GM19239 (cell line): ENCODE measurements at regions not wholly inside any gene's neighbourhood (a gene's known extent, or its start where the extent isn't known, plus 50 kb on each side); places are given as distances from the start of the nearest gene placed in this dataset.

Source experiments
- DNase-seq: peaks from one replicate; pipeline ENCODE4 v3.0.0; 2011; ENCODE audit warnings: low spot score; ENCODE audit not compliant: insufficient read length
- FAIRE-seq: peaks from 2 replicates; lab custom pipeline; 2011; peaks lifted over from hg19 to GRCh38; lab: Jason Lieb, UNC

- no peak for FAIRE-seq
- no peak for DNase-seq
Observed at GRCh38 chr4:114161809-114162208, 182.4 kb upstream of the ARSJ start.

- no peak for FAIRE-seq
- no peak for DNase-seq
Observed at GRCh38 chr4:114163051-114163450, 183.6 kb upstream of the ARSJ start.

GRCh38 chr4:114173968-114174367, 194.5 kb upstream of the ARSJ start:
- DNase-seq = no peak
- FAIRE-seq = no peak

GRCh38 chr4:114177628-114178027, 198.2 kb upstream of the ARSJ start:
- no peak for DNase-seq
- FAIRE-seq = no peak

- DNase-seq (no peak), FAIRE-seq (no peak)
Observed at GRCh38 chr4:114178392-114178791, 198.9 kb upstream of the ARSJ start.

GRCh38 chr4:114180481-114180880, 201.0 kb upstream of the ARSJ start:
- DNase-seq = no peak
- no peak for FAIRE-seq

- DNase-seq (no peak), FAIRE-seq (no peak)
Observed at GRCh38 chr4:114184901-114185300, 205.5 kb upstream of the ARSJ start.

- DNase-seq = no peak
Observed at GRCh38 chr4:114187592-114187991, 208.1 kb upstream of the ARSJ start.

GRCh38 chr4:114191496-114191895, 212.0 kb upstream of the ARSJ start:
- no peak for DNase-seq
- FAIRE-seq = no peak

More at GRCh38 chr4:114187592-114187991, 208.1 kb upstream of the ARSJ start:
- no peak for FAIRE-seq

- FAIRE-seq (no peak), DNase-seq (no peak)
Observed at GRCh38 chr4:114192854-114193253, 213.4 kb upstream of the ARSJ start.

GRCh38 chr4:114193624-114194399, 214.4 kb upstream of the ARSJ start:
- no peak for DNase-seq
- no peak for FAIRE-seq

- FAIRE-seq (no peak), DNase-seq (no peak)
Observed at GRCh38 chr4:114196606-114197005, 217.2 kb upstream of the ARSJ start.

GRCh38 chr4:114200026-114200425, 220.6 kb upstream of the ARSJ start:
- no peak for FAIRE-seq
- DNase-seq = no peak

- DNase-seq = no peak
- no peak for FAIRE-seq
Observed at GRCh38 chr4:114205261-114205660, 225.8 kb upstream of the ARSJ start.

- FAIRE-seq (no peak), DNase-seq (no peak)
Observed at GRCh38 chr4:114208574-114209151, 229.2 kb upstream of the ARSJ start.

GRCh38 chr4:114209584-114209983, 230.1 kb upstream of the ARSJ start:
- no peak for DNase-seq
- no peak for FAIRE-seq

GRCh38 chr4:114211556-114211955, 232.1 kb upstream of the ARSJ start:
- FAIRE-seq = no peak
- DNase-seq = no peak

GRCh38 chr4:114217150-114217817, 237.8 kb upstream of the ARSJ start:
- FAIRE-seq = no peak
- no peak for DNase-seq

GRCh38 chr4:114223580-114223979, 244.1 kb upstream of the ARSJ start:
- FAIRE-seq (no peak), DNase-seq (no peak)

GRCh38 chr4:114225436-114225835, 246.0 kb upstream of the ARSJ start:
- DNase-seq (no peak), FAIRE-seq (no peak)

GRCh38 chr4:114226179-114226578, 246.7 kb upstream of the ARSJ start:
- DNase-seq (no peak), FAIRE-seq (no peak)
